HFFc6 (cell line): ENCODE measurements at regions not wholly inside any gene's neighbourhood (a gene's known extent, or its start where the extent isn't known, plus 50 kb on each side); places are given as distances from the start of the nearest gene placed in this dataset.

ENCODE experiments used
- DNase-seq: peaks from one replicate; pipeline ENCODE4 v3.0.0-alpha.2; 2018
- H3K27ac Mint-ChIP-seq: 2 replicates; pipeline ENCODE4 v1.8.0; 2020; ENCODE audit warnings: mild to moderate bottlenecking, mixed read lengths
- H3K27me3 Mint-ChIP-seq: 2 replicates; pipeline ENCODE4 v1.8.0; 2021; ENCODE audit warnings: mild to moderate bottlenecking, moderate library complexity, mixed read lengths; ENCODE audit not compliant: insufficient read depth
- H3K36me3 Mint-ChIP-seq: 2 replicates; pipeline ENCODE4 v1.8.0; 2021; ENCODE audit warnings: low read depth, mixed read lengths
- H3K4me1 Mint-ChIP-seq: 2 replicates; pipeline ENCODE4 v1.8.0; 2020; ENCODE audit warnings: low read depth, mixed read lengths
- H3K4me3 Mint-ChIP-seq: 2 replicates; pipeline ENCODE4 v1.8.0; 2020; ENCODE audit warnings: mild to moderate bottlenecking, moderate library complexity, mixed read lengths
- H3K9me3 Mint-ChIP-seq: 2 replicates; pipeline ENCODE4 v1.8.0; 2020; ENCODE audit warnings: mild to moderate bottlenecking, mixed read lengths
- TF ChIP-seq, protein P1 (sequence below): fragments of 200-600 bp; sonication (generic); IDR thresholded peaks from 2 replicates; pipeline ENCODE4 v1.5.0; 2021; ENCODE audit warnings: antibody characterized with exemption, mild to moderate bottlenecking

DNA sequence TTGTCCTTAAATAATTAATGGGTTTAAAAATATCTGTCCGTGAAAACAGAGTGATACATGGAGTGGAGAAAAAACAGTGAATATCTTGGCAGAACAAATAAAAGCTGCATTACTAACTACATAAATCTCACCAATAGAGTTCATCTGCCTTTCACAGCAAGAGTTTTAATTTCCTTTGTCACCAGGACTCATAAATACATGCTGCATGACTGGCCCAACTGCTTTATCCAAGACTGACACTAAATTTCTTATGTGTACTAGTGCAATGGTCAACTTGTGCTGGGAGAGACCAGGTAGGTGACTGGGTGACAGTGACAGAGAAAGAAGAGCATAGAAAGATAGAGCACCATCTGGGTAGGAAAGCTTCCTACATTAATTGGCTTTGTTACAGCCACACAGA lies 402.8 kb downstream of the RAD51AP2 start:
- H3K4me1 Mint-ChIP-seq, result no peaks in the 10 kb centered on the region
- no peak for DNase-seq
- TF ChIP-seq, protein P1, sequence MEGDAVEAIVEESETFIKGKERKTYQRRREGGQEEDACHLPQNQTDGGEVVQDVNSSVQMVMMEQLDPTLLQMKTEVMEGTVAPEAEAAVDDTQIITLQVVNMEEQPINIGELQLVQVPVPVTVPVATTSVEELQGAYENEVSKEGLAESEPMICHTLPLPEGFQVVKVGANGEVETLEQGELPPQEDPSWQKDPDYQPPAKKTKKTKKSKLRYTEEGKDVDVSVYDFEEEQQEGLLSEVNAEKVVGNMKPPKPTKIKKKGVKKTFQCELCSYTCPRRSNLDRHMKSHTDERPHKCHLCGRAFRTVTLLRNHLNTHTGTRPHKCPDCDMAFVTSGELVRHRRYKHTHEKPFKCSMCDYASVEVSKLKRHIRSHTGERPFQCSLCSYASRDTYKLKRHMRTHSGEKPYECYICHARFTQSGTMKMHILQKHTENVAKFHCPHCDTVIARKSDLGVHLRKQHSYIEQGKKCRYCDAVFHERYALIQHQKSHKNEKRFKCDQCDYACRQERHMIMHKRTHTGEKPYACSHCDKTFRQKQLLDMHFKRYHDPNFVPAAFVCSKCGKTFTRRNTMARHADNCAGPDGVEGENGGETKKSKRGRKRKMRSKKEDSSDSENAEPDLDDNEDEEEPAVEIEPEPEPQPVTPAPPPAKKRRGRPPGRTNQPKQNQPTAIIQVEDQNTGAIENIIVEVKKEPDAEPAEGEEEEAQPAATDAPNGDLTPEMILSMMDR, result no peak
- H3K27ac Mint-ChIP-seq, result no peak overlapping the region
- H3K4me3 Mint-ChIP-seq, result no peak overlapping the region
- H3K36me3 Mint-ChIP-seq, result peaks cover 5% of the 10 kb centered on the region; the same call in 1 of the 2 replicates
- peaks cover 62% of the 10 kb centered on the region for H3K9me3 Mint-ChIP-seq
- H3K27me3 Mint-ChIP-seq, result no peaks in the 10 kb centered on the region

DNA sequence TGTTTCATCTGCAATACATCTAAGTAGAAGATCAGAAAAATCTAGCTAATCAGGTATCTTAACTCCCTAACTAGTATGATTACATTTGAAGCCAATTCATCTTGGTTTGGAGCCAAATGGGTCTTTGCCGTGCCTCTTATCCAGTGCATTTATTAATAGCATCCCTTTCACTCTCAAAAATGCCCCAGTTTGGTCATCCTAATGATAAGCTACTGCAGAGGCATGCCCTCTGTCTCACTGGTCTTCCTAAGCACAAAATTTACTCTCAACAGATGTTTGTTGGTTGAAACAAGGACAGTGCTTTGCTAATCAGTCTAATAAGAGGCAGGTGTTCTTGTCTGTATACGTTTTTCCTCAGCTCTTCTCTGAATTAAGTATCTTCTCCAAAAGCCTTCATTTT lies 403.2 kb downstream of the RAD51AP2 start:
- Mint-ChIP-seq H3K4me3 (no peak overlapping the region), H3K27me3 (no peaks in the 10 kb centered on the region), H3K9me3 (peaks cover 63% of the 10 kb centered on the region), H3K4me1 (no peaks in the 10 kb centered on the region), H3K36me3 (peaks cover 5% of the 10 kb centered on the region; the same call in 1 of the 2 replicates), H3K27ac (no peak overlapping the region)
- TF ChIP-seq, protein P1, result no peak
- DNase-seq, result no peak

DNA sequence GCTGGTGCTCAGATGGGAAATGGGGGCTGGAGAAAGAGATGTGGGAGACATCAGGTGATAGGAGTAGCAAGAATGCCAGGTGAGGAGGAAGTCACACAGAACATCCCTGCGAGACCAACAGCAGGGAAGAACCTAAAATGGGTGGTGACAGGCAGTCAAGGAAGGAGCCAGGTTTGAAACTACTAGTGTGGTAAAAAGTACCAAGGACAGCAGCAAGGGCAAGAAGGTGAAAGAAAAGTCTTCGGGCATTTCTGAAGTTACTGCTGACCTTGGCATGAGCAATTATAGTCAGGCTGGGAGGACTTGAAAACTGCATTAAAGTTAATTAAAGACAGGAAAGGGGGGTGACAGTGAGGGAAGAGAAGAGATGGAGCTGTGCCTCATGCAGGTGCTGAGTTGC lies 410.4 kb downstream of the RAD51AP2 start:
- Mint-ChIP-seq H3K27ac (no peak overlapping the region), H3K4me1 (no peaks in the 10 kb centered on the region), H3K27me3 (no peaks in the 10 kb centered on the region), H3K4me3 (no peak overlapping the region), H3K9me3 (peaks cover 74% of the 10 kb centered on the region), H3K36me3 (peaks cover 9% of the 10 kb centered on the region; the same call in 1 of the 2 replicates)
- no peak for DNase-seq
- TF ChIP-seq, protein P1, result no peak

DNA sequence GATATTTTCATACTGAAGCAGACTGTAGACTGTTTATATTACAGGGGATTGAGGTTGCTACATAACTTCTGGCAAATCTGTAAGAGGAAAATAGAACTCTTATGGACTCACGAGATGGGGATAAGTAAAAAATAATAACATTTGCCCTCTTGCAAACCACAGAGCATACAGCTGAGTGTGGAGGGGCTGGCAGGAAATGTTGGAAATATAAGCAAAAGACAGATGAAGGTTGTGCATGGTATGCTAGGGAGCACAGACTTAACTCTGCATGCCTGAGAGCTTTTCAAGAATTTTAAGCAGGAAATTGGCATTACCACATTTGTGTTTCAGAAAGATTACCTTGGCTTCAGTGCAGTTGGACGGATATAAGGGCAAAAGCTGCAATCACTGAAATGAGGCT lies 411.1 kb downstream of the RAD51AP2 start:
- no peaks in the 10 kb centered on the region for H3K27me3 Mint-ChIP-seq
- TF ChIP-seq, protein P1, result no peak
- H3K4me1 Mint-ChIP-seq, result no peaks in the 10 kb centered on the region
- peaks cover 9% of the 10 kb centered on the region; the same call in 1 of the 2 replicates for H3K36me3 Mint-ChIP-seq
- peaks cover 67% of the 10 kb centered on the region for H3K9me3 Mint-ChIP-seq
- no peak overlapping the region for H3K4me3 Mint-ChIP-seq
- H3K27ac Mint-ChIP-seq, result no peak overlapping the region
- DNase-seq, result no peak

DNA sequence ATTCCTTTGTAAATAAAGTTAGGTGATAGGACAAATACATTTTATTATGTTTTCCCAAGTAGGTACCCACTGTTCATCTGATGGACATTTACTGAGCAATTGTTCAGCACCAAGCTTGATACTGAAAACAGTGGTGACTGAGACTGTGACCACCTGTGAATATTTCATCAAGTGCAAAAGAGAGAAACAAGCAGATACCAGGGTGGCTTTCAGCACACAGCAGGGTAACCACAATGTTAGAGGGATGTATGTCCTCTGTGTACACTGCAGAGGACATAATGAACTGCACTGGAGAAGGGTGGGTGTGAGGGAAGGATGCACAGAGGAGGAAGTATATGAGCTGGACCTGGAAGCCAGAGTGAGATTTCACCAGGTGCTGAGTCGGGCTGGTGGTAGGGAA lies 411.8 kb downstream of the RAD51AP2 start:
- no peaks in the 10 kb centered on the region for H3K4me1 Mint-ChIP-seq
- H3K27me3 Mint-ChIP-seq, result no peaks in the 10 kb centered on the region
- peaks cover 9% of the 10 kb centered on the region; the same call in 1 of the 2 replicates for H3K36me3 Mint-ChIP-seq
- no peak overlapping the region for H3K4me3 Mint-ChIP-seq
- TF ChIP-seq, protein P1, result no peak
- no peak for DNase-seq
- no peak overlapping the region for H3K27ac Mint-ChIP-seq
- peaks cover 60% of the 10 kb centered on the region for H3K9me3 Mint-ChIP-seq

DNA sequence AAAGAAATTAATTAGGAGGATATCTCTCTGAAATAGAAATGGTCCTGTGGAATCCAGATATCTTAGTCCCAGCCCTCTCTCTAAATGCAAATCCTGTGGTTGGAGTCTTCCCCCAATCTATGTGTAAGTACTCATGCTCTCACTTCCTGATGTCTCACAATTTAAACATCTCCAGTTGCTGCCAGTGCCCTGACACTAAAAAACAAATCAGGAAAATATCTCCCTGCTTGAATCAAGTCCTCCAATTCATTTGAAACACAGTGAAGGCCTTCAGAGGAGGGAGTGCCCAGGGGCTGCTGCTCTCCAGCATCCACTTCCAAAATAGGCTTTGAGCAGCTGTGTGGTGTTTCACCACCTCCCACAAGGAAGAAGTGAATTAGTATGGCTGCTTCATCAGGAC lies 413.8 kb downstream of the RAD51AP2 start:
- H3K4me1 Mint-ChIP-seq, result no peaks in the 10 kb centered on the region
- TF ChIP-seq, protein P1, result no peak
- H3K4me3 Mint-ChIP-seq, result no peak overlapping the region
- no peaks in the 10 kb centered on the region for H3K27me3 Mint-ChIP-seq
- DNase-seq, result no peak
- peaks cover 51% of the 10 kb centered on the region for H3K9me3 Mint-ChIP-seq
- H3K27ac Mint-ChIP-seq, result no peak overlapping the region
- peaks cover 9% of the 10 kb centered on the region; the same call in 1 of the 2 replicates for H3K36me3 Mint-ChIP-seq
